Activated T-helper 2 cell treated with anti-CD3 and anti-CD28 coated beads, Interferon-gamma antibody, Interleukin-2, Interleukin-4, amounts not matched to agents 10 μg/mL and 5 μg/mL and 100 μg/mL, durations not matched to agents 14 hours and 24 hours and 36 hours (primary cell): ENCODE measurements at regions not wholly inside any gene's neighbourhood (a gene's known extent, or its start where the extent isn't known, plus 50 kb on each side); places are given as distances from the start of the nearest gene placed in this dataset.
"Not testable (repeated sequence)": the region's sequence is repeated elsewhere in the genome, so short reads cannot be mapped to it uniquely, and the experiment has no call there.

Experiments used
- DNase-seq: peaks from one replicate; pipeline ENCODE4 v3.0.0; 2021; ENCODE audit warnings: low spot score
- H3K27ac Mint-ChIP-seq: one replicate; pipeline ENCODE4 v1.8.0; 2021; ENCODE audit warnings: mixed read lengths
- H3K27me3 Mint-ChIP-seq: one replicate; pipeline ENCODE4 v1.8.0; 2021; ENCODE audit warnings: low read depth, mixed read lengths
- H3K36me3 Mint-ChIP-seq: one replicate; pipeline ENCODE4 v1.8.0; 2021; ENCODE audit warnings: low read depth, mixed read lengths
- H3K4me1 Mint-ChIP-seq: one replicate; pipeline ENCODE4 v1.8.0; 2021; ENCODE audit warnings: low read depth, mixed read lengths
- H3K4me3 Mint-ChIP-seq: one replicate; pipeline ENCODE4 v1.8.0; 2021; ENCODE audit warnings: low read depth, mild to moderate bottlenecking, moderate library complexity, mixed read lengths
- H3K9me3 Mint-ChIP-seq: one replicate; pipeline ENCODE4 v1.8.0; 2021; ENCODE audit warnings: mixed read lengths
- intact Hi-C: fragments of 100-400 bp; cut with micrococcal nuclease; formaldehyde crosslinking; loops from one replicate; pipeline ENCODE4 v1.15.1; 2023

GRCh38 chrX:121671649-121672048 is 624.2 kb downstream of the GLUD2 start:
- peaks cover 11% of the 10 kb centered on the region for H3K9me3 Mint-ChIP-seq

GRCh38 chrX:121709236-121709635 is 661.8 kb downstream of the GLUD2 start:
- H3K4me1 Mint-ChIP-seq, H3K27ac Mint-ChIP-seq, intact Hi-C loops, H3K27me3 Mint-ChIP-seq, DNase-seq, H3K4me3 Mint-ChIP-seq, H3K36me3 Mint-ChIP-seq: not testable (repeated sequence)
- H3K9me3 Mint-ChIP-seq, result peaks cover 12% of the 10 kb centered on the region

More at GRCh38 chrX:121671649-121672048, 624.2 kb downstream of the GLUD2 start:
- Mint-ChIP-seq H3K4me1 (no peaks in the 10 kb centered on the region), H3K4me3 (no peak overlapping the region), H3K36me3 (no peaks in the 10 kb centered on the region), H3K27me3 (no peaks in the 10 kb centered on the region), H3K27ac (no peak overlapping the region)
- DNase-seq, result no peak
- intact Hi-C loops, result no loop called here

- Mint-ChIP-seq H3K9me3 (no peaks in the 10 kb centered on the region), H3K27ac (no peak overlapping the region), H3K27me3 (no peaks in the 10 kb centered on the region), H3K4me3 (no peak overlapping the region), H3K4me1 (no peaks in the 10 kb centered on the region), H3K36me3 (no peaks in the 10 kb centered on the region)
- no peak for DNase-seq
- intact Hi-C loops, result no loop called here
Measured at GRCh38 chrX:121733514-121733913, 686.1 kb downstream of the GLUD2 start.

GRCh38 chrX:121746105-121746504 is 698.7 kb downstream of the GLUD2 start:
- no peaks in the 10 kb centered on the region for H3K9me3 Mint-ChIP-seq

GRCh38 chrX:121753602-121754001 is 706.2 kb downstream of the GLUD2 start:
- H3K27ac Mint-ChIP-seq, H3K36me3 Mint-ChIP-seq, H3K27me3 Mint-ChIP-seq, DNase-seq, H3K4me1 Mint-ChIP-seq, H3K4me3 Mint-ChIP-seq, H3K9me3 Mint-ChIP-seq, intact Hi-C loops: not testable (repeated sequence)

More at GRCh38 chrX:121746105-121746504, 698.7 kb downstream of the GLUD2 start:
- no peak overlapping the region for H3K27ac Mint-ChIP-seq
- H3K4me3 Mint-ChIP-seq, result no peak overlapping the region
- intact Hi-C loops, result no loop called here
- no peak for DNase-seq
- no peaks in the 10 kb centered on the region for H3K36me3 Mint-ChIP-seq
- no peaks in the 10 kb centered on the region for H3K27me3 Mint-ChIP-seq
- H3K4me1 Mint-ChIP-seq, result no peaks in the 10 kb centered on the region

GRCh38 chrX:121754301-121754700 is 706.9 kb downstream of the GLUD2 start:
- no peaks in the 10 kb centered on the region for H3K36me3 Mint-ChIP-seq
- H3K9me3 Mint-ChIP-seq, result no peaks in the 10 kb centered on the region
- no peaks in the 10 kb centered on the region for H3K27me3 Mint-ChIP-seq
- no peak overlapping the region for H3K27ac Mint-ChIP-seq
- DNase-seq, result no peak
- H3K4me3 Mint-ChIP-seq, result no peak overlapping the region
- intact Hi-C loops, result no loop called here
- H3K4me1 Mint-ChIP-seq, result no peaks in the 10 kb centered on the region

GRCh38 chrX:121755541-121755940 is 708.1 kb downstream of the GLUD2 start:
- H3K9me3 Mint-ChIP-seq, result no peaks in the 10 kb centered on the region
- intact Hi-C loops, result no loop called here
- DNase-seq, result no peak
- no peak overlapping the region for H3K4me3 Mint-ChIP-seq
- H3K27ac Mint-ChIP-seq, result no peak overlapping the region
- H3K27me3 Mint-ChIP-seq, result no peaks in the 10 kb centered on the region
- no peaks in the 10 kb centered on the region for H3K36me3 Mint-ChIP-seq
- H3K4me1 Mint-ChIP-seq, result no peaks in the 10 kb centered on the region

- no peak overlapping the region for H3K4me3 Mint-ChIP-seq
- intact Hi-C loops, result no loop called here
- no peaks in the 10 kb centered on the region for H3K9me3 Mint-ChIP-seq
- no peak for DNase-seq
- no peak overlapping the region for H3K27ac Mint-ChIP-seq
- H3K27me3 Mint-ChIP-seq, result no peaks in the 10 kb centered on the region
- H3K4me1 Mint-ChIP-seq, result no peaks in the 10 kb centered on the region
- no peaks in the 10 kb centered on the region for H3K36me3 Mint-ChIP-seq
Measured at GRCh38 chrX:121761845-121762244, 714.4 kb downstream of the GLUD2 start.

- Mint-ChIP-seq H3K4me3 (no peak overlapping the region), H3K36me3 (no peaks in the 10 kb centered on the region), H3K27me3 (no peaks in the 10 kb centered on the region), H3K9me3 (no peaks in the 10 kb centered on the region), H3K27ac (no peak overlapping the region), H3K4me1 (no peaks in the 10 kb centered on the region)
- no peak for DNase-seq
- intact Hi-C loops, result no loop called here
Measured at GRCh38 chrX:121763671-121764070, 716.3 kb downstream of the GLUD2 start.

- H3K36me3 Mint-ChIP-seq, DNase-seq, H3K4me3 Mint-ChIP-seq, intact Hi-C loops, H3K4me1 Mint-ChIP-seq, H3K27me3 Mint-ChIP-seq, H3K9me3 Mint-ChIP-seq, H3K27ac Mint-ChIP-seq: not testable (repeated sequence)
Measured at GRCh38 chrX:121768210-121768609, 720.8 kb downstream of the GLUD2 start.

- Mint-ChIP-seq H3K27me3 (no peaks in the 10 kb centered on the region), H3K27ac (no peak overlapping the region), H3K9me3 (no peaks in the 10 kb centered on the region), H3K36me3 (no peaks in the 10 kb centered on the region), H3K4me3 (no peak overlapping the region), H3K4me1 (no peaks in the 10 kb centered on the region)
- no peak for DNase-seq
- intact Hi-C loops, result no loop called here
Measured at GRCh38 chrX:121781991-121782390, 734.6 kb downstream of the GLUD2 start.

GRCh38 chrX:121782544-121782943 is 735.1 kb downstream of the GLUD2 start:
- no peaks in the 10 kb centered on the region for H3K4me1 Mint-ChIP-seq
- H3K9me3 Mint-ChIP-seq, result no peaks in the 10 kb centered on the region
- intact Hi-C loops, result no loop called here
- no peaks in the 10 kb centered on the region for H3K36me3 Mint-ChIP-seq
- no peak overlapping the region for H3K4me3 Mint-ChIP-seq
- no peaks in the 10 kb centered on the region for H3K27me3 Mint-ChIP-seq
- H3K27ac Mint-ChIP-seq, result no peak overlapping the region
- DNase-seq, result no peak

- no peak for DNase-seq
- Mint-ChIP-seq H3K9me3 (no peaks in the 10 kb centered on the region), H3K27me3 (no peaks in the 10 kb centered on the region), H3K27ac (no peak overlapping the region), H3K4me1 (no peaks in the 10 kb centered on the region), H3K4me3 (no peak overlapping the region), H3K36me3 (no peaks in the 10 kb centered on the region)
- intact Hi-C loops, result no loop called here
Measured at GRCh38 chrX:121782976-121783375, 735.6 kb downstream of the GLUD2 start.

- intact Hi-C loops, result no loop called here
- Mint-ChIP-seq H3K27ac (no peak overlapping the region), H3K9me3 (peaks cover 5% of the 10 kb centered on the region), H3K36me3 (no peaks in the 10 kb centered on the region), H3K4me3 (no peak overlapping the region), H3K4me1 (no peaks in the 10 kb centered on the region), H3K27me3 (no peaks in the 10 kb centered on the region)
- DNase-seq, result no peak
Measured at GRCh38 chrX:121802881-121803412, 755.5 kb downstream of the GLUD2 start.
